HepG2 (cell line): ENCODE measurements at regions not wholly inside any gene's neighbourhood (a gene's known extent, or its start where the extent isn't known, plus 50 kb on each side); places are given as distances from the start of the nearest gene placed in this dataset.

Experiments used
- CHD2 ChIP-seq: IDR thresholded peaks from 2 replicates; pipeline ENCODE4 v1.6.1; 2011; ENCODE audit warnings: low read depth, low read length, improper control_type of control experiment
- DR1 ChIP-seq: sonication (generic); formaldehyde crosslinking; IDR thresholded peaks from 2 replicates; pipeline ENCODE4 v1.8.0; 2021; ENCODE audit warnings: mild to moderate bottlenecking, missing genetic modification reagents, inconsistent platforms
- FOXM1 ChIP-seq: sonication (generic); formaldehyde crosslinking; IDR thresholded peaks from 2 replicates; pipeline ENCODE4 v1.5.0; 2020; ENCODE audit warnings: missing genetic modification reagents
- NONO ChIP-seq, 2 experiments: fragments of 450-650 bp in 1 of 2; sonication (generic) in 1 of 2; formaldehyde crosslinking in 1 of 2; IDR thresholded peaks in 1 of 2; conservative IDR thresholded peaks in 1 of 2; 2 replicates each; pipeline versions ENCODE4 v1.6.1 to v1.8.0; 2017 to 2022; ENCODE audit warnings: mild to moderate bottlenecking in 1 of 2, missing genetic modification reagents in 1 of 2, moderate library complexity in 1 of 2
- RARA ChIP-seq: IDR thresholded peaks from 2 replicates; pipeline ENCODE4 v1.6.1; 2016; ENCODE audit warnings: missing genetic modification reagents, missing compliant biosample characterization
- U2AF1 ChIP-seq: fragments of 200-400 bp; formaldehyde crosslinking; optimal IDR thresholded peaks from 2 replicates; pipeline ENCODE3; 2017; ENCODE audit warnings: mild to moderate bottlenecking, low read depth, low read length
- ZNF234 ChIP-seq: sonication (generic); formaldehyde crosslinking; conservative IDR thresholded peaks from 2 replicates; pipeline ENCODE4 v1.5.1; 2020; ENCODE audit warnings: mild to moderate bottlenecking, missing genetic modification reagents
- ZNF317 ChIP-seq: sonication (generic); formaldehyde crosslinking; IDR thresholded peaks from 2 replicates; pipeline ENCODE4 v1.5.0; 2020; ENCODE audit warnings: mild to moderate bottlenecking, missing genetic modification reagents
- TF ChIP-seq, protein P1 (sequence below), 2 experiments: fragments of 450-650 bp in 1 of 2; sonication (generic) in 1 of 2; formaldehyde crosslinking in 1 of 2; IDR thresholded peaks; 2 replicates each; pipeline versions ENCODE4 v1.6.1 to v1.8.0; 2016 to 2022; ENCODE audit warnings: antibody characterized with exemption in 1 of 2, mild to moderate bottlenecking in 1 of 2, missing genetic modification reagents in 1 of 2
- TF ChIP-seq, protein P2 (sequence below): sonication (generic); formaldehyde crosslinking; IDR thresholded peaks from 2 replicates; pipeline ENCODE4 v1.5.0; 2020; ENCODE audit warnings: mild to moderate bottlenecking, missing genetic modification reagents, moderate library complexity
- TF ChIP-seq, protein P3 (sequence below): sonication (generic); formaldehyde crosslinking; IDR thresholded peaks from 2 replicates; pipeline ENCODE4 v1.4.0; 2020; ENCODE audit warnings: missing genetic modification reagents

DNA sequence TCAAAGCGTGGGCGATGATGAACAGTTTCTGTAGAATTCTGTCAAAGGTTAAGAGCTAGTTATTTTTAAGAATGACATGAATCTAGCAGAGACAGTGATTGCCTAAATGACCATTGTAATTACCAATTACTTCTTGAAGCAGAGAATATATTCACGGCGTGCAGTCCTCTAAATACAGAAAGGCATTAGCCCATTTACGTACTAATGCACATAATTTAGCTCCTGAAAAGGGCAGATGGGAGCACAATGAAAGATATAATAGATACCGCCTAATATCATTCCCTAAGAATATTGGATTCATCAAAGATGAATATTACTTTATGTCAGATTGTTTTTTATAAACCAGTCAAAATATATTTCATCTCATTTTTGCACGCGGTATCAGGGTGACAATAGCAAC lies 212.4 kb downstream of the URI1 start:
- no peak for TF ChIP-seq CHD2
- no peak for TF ChIP-seq ZNF317 (CRISPR knock-in tag)
- TF ChIP-seq, protein P1, sequence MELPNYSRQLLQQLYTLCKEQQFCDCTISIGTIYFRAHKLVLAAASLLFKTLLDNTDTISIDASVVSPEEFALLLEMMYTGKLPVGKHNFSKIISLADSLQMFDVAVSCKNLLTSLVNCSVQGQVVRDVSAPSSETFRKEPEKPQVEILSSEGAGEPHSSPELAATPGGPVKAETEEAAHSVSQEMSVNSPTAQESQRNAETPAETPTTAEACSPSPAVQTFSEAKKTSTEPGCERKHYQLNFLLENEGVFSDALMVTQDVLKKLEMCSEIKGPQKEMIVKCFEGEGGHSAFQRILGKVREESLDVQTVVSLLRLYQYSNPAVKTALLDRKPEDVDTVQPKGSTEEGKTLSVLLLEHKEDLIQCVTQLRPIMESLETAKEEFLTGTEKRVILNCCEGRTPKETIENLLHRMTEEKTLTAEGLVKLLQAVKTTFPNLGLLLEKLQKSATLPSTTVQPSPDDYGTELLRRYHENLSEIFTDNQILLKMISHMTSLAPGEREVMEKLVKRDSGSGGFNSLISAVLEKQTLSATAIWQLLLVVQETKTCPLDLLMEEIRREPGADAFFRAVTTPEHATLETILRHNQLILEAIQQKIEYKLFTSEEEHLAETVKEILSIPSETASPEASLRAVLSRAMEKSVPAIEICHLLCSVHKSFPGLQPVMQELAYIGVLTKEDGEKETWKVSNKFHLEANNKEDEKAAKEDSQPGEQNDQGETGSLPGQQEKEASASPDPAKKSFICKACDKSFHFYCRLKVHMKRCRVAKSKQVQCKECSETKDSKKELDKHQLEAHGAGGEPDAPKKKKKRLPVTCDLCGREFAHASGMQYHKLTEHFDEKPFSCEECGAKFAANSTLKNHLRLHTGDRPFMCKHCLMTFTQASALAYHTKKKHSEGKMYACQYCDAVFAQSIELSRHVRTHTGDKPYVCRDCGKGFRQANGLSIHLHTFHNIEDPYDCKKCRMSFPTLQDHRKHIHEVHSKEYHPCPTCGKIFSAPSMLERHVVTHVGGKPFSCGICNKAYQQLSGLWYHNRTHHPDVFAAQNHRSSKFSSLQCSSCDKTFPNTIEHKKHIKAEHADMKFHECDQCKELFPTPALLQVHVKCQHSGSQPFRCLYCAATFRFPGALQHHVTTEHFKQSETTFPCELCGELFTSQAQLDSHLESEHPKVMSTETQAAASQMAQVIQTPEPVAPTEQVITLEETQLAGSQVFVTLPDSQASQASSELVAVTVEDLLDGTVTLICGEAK (IDR thresholded peaks at IDR 0.05) = no peak
- TF ChIP-seq, protein P1 (CRISPR knock-in tag; IDR thresholded peaks at IDR 0.05) = no peak
- TF ChIP-seq, protein P2, sequence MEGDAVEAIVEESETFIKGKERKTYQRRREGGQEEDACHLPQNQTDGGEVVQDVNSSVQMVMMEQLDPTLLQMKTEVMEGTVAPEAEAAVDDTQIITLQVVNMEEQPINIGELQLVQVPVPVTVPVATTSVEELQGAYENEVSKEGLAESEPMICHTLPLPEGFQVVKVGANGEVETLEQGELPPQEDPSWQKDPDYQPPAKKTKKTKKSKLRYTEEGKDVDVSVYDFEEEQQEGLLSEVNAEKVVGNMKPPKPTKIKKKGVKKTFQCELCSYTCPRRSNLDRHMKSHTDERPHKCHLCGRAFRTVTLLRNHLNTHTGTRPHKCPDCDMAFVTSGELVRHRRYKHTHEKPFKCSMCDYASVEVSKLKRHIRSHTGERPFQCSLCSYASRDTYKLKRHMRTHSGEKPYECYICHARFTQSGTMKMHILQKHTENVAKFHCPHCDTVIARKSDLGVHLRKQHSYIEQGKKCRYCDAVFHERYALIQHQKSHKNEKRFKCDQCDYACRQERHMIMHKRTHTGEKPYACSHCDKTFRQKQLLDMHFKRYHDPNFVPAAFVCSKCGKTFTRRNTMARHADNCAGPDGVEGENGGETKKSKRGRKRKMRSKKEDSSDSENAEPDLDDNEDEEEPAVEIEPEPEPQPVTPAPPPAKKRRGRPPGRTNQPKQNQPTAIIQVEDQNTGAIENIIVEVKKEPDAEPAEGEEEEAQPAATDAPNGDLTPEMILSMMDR (CRISPR knock-in tag) = no peak
- TF ChIP-seq FOXM1 = no peak
- TF ChIP-seq RARA (CRISPR knock-in tag) = no peak
- no peak for TF ChIP-seq U2AF1
- TF ChIP-seq ZNF234 (CRISPR knock-in tag) = no peak
- TF ChIP-seq, protein P3, sequence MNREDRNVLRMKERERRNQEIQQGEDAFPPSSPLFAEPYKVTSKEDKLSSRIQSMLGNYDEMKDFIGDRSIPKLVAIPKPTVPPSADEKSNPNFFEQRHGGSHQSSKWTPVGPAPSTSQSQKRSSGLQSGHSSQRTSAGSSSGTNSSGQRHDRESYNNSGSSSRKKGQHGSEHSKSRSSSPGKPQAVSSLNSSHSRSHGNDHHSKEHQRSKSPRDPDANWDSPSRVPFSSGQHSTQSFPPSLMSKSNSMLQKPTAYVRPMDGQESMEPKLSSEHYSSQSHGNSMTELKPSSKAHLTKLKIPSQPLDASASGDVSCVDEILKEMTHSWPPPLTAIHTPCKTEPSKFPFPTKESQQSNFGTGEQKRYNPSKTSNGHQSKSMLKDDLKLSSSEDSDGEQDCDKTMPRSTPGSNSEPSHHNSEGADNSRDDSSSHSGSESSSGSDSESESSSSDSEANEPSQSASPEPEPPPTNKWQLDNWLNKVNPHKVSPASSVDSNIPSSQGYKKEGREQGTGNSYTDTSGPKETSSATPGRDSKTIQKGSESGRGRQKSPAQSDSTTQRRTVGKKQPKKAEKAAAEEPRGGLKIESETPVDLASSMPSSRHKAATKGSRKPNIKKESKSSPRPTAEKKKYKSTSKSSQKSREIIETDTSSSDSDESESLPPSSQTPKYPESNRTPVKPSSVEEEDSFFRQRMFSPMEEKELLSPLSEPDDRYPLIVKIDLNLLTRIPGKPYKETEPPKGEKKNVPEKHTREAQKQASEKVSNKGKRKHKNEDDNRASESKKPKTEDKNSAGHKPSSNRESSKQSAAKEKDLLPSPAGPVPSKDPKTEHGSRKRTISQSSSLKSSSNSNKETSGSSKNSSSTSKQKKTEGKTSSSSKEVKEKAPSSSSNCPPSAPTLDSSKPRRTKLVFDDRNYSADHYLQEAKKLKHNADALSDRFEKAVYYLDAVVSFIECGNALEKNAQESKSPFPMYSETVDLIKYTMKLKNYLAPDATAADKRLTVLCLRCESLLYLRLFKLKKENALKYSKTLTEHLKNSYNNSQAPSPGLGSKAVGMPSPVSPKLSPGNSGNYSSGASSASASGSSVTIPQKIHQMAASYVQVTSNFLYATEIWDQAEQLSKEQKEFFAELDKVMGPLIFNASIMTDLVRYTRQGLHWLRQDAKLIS = no peak
- TF ChIP-seq NONO (IDR thresholded peaks at IDR 0.05) = no peak
- TF ChIP-seq NONO (CRISPR knock-in tag; conservative IDR thresholded peaks at IDR 0.05) = no peak
- no peak for TF ChIP-seq DR1 (CRISPR knock-in tag)
